Embryonic facial prominence (tissue), 1 donor: ENCODE measurements at regions not wholly inside any gene's neighbourhood (a gene's known extent, or its start where the extent isn't known, plus 50 kb on each side); places are given as distances from the start of the nearest gene placed in this dataset.

Experiments
- DNase-seq: peaks from one replicate; pipeline ENCODE4 v3.0.0-alpha.2; 2016; ENCODE audit errors: extremely low spot score

DNA sequence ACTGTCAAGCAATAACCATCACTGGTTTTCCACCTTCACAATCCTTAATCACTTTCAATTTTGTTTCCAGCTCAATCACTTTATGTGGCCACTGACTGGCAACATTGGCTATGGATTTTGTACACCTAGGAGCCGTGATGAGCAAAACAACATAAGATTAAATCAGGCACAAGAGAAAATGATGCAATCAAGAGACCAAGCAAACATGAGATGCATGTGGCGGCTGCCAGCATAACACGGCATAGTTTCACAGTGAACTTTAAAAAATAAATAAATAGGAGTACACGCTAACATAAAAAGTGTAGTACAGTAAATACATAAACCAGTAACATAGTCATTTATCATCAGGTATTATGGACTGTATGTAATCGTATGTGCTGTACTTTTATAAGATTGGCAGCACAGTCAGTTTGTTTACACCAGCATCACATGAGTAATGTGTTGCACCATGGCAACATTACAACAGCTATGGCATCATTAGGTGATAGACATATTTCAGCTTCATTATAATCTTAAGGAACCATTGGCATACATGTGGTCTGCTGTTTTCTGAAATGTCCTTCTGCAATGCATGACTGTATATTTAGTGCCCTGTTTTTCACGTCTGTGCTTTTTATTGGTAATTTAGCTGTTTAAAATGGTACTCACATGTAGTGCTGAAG is 83.3 kb upstream of the PRDM11 start:
- DNase-seq: no peak

DNA sequence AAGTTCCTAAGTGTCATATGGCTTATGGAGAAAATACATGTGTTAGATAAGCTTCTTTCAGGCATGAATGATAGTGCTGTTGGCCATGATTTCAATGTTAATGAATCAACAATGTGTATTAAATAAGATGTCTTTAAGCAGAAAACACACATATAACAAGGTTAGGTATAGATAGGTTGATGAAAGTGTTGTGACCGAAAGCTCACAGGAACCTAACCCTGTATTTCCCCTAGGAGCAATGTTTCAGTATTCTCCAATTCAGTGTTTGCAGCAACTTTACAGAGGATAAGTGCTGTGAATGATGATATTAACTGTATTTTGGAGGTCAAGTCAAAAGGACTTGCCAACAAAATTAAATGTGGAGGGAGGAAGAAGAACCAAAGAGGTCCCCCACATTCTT is 82.8 kb upstream of the PRDM11 start:
- no peak for DNase-seq

- no peak for DNase-seq
Measured at GRCh38 chr11:45067966-45068365, 78.5 kb upstream of the PRDM11 start.

DNA sequence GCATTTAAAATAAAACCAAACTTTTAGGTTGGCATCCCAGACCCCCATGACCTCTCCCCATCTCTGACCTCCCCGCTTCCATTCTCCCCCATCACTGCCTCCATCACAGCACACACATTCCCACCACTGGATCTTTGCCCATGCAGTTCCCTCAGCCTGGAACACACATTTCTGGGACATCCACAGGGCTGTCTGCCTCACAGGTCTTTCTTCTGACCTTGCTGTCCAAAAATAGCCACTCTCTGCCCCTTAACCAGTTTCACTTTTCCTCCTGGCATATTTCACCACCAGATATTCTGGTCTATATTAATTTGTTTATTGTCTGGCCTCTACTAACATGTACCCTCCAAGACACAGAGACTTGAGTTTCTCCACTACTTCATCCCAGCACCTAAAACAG is 75.2 kb upstream of the PRDM11 start:
- DNase-seq: no peak

DNA sequence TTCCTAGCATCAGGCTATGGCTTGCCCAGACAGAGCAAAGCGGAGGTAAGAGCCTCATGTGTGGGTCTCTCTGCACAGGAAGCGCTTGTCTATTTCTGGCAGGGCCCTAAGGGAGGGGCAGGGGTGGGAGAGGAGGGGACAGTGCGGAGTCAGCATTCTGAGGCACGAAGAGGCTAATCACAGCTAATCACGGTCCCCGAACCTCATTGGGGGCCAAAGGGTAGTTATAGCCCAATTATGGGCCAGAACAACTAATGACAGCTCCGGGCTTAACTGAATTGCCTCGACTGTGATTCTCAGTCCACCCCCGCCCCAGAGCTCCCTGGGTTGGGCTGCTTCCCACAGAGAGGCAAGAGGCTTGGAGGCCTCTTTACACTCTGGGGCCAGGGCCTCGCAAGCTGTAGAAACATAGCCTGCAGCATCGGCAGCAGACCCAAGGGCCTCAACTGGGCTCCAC is 72.7 kb upstream of the PRDM11 start:
- DNase-seq: no peak

DNA sequence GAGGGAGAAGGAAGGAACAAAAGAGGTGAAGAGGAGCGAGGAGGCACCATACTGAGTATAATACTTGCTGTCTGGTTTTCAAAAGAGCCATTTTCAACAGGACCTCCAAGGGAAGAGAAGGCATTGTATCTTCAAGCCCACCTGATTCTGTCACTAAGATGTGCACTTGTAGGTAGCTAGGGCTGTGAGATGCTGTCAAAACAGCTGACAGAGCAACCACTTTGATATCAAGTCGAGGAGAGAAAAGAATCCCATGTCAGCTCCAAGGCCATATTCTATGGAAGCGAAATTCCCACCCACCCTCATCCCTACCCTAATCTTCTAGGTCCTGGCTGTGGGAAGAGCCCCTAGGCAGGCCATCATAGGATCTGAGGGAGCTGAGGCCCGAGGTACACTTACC is 70.9 kb upstream of the PRDM11 start:
- DNase-seq: no peak

DNA sequence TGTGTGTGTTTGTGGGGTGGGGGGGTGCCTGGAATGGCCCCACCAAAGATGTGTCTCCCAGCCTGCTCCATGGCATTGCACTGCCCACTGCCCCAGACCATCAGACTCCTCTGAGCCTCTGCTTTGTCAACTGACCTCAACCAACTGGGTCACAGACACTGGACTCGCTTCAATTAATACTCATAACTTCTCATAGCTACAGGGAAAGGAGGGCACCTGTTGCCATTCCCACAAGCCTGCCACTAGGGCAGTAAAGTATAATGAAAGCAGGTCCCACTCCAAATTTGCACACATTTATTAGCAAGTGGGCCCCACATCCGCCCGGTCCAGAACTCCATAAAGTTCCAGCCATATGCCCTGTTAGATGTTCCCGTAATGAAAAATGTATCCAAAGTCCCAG is 70.5 kb upstream of the PRDM11 start:
- DNase-seq: no peak

GRCh38 chr11:45076761-45077160 is 69.7 kb upstream of the PRDM11 start:
- no peak for DNase-seq

DNA sequence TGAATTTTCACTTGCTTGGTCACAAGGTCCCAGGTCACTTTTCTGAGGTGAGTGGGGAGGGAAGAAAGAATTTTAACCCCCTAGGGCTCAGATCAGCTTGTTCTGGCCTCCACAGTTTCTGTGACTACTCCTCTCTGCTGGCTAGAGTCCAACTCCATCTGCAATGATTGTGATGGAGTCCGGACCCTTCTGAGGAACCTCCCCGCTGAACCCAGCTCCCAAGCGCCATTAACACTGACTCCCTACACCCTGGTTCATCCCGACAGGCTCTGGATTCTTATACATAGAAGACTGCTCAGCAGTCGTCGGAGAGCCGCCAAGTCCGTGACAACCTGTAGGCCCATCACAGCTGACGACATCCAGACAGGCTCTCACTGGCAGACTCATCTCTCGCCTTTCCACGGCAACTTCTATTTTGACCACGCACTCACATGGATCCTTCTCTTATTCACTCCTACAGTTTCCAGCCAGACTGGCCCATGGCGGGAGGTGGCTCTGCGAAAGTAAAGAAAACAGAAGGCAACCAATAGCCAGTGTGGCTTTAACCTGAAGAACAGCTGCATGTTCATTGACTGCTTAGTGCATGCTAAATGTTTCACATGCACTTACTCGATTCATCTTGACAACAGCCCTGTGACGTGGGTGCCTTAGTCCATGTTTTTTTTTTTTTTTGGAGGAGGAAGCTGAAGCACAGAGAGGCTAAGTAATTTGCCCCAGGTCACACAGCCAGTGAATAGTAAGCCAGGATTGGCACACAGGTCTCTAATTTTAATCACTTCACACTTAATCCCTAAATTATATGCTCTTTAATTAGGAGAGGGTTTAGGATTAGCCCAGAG is 68.0 kb upstream of the PRDM11 start:
- no peak for DNase-seq

- no peak for DNase-seq
Measured at GRCh38 chr11:45079075-45079444, 67.4 kb upstream of the PRDM11 start.

DNA sequence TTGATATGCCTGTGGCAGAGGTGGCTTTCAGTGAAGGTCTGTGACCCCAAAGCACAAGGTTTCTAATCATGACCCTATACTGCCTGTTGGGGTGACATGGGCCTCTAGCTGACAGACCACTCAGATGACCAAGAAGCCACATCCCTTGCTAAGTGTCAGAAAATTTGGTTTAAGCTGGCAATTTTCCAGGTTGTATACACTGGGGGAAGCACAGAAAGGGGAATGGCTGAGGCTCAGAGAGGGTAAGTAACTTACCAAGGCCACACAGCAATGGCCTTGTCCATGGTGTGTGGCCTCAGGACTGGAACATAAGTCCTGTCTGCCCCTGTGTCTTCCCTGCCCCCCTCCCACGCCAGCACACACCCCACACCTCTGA is 66.9 kb upstream of the PRDM11 start:
- DNase-seq: no peak

DNA sequence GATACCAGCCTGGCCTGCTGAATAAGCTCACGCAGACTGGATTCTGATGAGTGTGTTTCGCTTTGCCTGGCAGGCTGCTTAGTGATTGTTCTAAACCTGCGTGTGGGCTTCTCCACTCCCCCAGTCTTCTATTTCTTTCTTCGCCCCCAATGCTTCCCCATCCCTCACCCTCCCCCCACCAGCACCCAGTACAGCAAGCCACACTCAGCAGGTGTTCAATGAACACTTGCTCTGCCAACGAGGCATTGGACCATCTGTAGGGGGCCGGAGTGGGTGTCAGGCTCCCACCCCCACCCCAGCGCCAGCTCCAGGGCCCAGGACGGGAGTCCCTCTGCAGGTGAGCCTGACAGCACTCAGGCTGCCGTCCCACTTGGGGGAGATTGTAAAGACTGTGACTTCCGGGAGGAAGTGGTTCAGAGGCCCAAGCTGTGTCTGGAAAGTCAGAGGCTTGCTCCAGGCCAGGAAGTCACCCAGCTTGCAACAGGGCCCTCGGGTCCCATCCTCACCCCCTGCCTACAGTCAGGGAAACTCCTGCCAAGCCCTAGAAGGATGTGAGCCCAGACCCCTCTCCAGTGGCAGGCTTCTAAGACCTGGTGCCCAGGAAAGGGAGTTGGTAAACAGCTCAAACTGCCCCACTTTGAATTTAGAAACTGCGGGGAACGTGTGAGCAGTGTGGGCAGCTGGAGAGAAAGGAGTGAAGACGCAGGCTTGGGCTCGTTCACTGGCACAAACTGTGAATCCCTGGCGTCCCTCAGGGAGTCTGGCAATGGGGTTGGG is 66.3 kb upstream of the PRDM11 start:
- DNase-seq: no peak

DNA sequence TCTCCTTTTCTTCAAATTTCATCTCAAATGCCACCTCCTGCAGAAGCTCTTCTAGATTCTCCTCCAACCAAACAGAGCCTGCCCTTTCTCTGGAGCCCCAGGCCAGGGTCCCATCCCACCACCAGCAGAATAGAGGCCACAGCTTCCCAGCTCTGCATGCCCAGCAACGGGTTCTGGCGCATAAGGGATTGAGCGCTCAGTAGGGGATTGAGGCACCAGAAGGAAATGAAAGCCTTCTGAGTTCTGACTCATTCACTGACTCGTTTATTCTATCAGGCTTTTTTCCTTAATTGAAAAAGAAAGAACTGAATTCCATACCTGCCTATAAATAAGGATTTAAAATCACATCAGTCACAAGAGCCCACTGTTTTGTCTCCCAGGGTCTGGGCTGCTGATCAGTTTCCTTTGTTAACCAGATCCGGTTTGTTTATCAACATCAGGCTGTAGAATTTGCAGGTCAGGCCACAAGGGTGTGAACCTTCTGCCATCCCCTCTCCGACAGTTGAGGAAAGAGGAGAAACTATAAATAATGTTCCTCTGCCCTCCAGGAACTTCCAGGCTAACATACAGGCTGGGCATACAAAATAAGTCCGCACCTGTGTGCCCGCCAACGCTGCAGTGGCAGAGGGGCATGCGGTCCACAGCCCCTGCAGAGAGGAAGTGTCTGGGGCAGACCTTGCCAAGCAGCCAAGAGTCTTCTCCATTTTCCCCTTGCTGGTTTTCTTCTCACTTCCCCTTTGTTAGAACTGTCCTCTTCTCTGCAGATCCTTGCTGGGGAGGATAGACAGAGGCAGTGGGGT is 63.5 kb upstream of the PRDM11 start:
- DNase-seq: no peak

- DNase-seq: no peak
Measured at GRCh38 chr11:45083544-45084087, 62.8 kb upstream of the PRDM11 start.

DNA sequence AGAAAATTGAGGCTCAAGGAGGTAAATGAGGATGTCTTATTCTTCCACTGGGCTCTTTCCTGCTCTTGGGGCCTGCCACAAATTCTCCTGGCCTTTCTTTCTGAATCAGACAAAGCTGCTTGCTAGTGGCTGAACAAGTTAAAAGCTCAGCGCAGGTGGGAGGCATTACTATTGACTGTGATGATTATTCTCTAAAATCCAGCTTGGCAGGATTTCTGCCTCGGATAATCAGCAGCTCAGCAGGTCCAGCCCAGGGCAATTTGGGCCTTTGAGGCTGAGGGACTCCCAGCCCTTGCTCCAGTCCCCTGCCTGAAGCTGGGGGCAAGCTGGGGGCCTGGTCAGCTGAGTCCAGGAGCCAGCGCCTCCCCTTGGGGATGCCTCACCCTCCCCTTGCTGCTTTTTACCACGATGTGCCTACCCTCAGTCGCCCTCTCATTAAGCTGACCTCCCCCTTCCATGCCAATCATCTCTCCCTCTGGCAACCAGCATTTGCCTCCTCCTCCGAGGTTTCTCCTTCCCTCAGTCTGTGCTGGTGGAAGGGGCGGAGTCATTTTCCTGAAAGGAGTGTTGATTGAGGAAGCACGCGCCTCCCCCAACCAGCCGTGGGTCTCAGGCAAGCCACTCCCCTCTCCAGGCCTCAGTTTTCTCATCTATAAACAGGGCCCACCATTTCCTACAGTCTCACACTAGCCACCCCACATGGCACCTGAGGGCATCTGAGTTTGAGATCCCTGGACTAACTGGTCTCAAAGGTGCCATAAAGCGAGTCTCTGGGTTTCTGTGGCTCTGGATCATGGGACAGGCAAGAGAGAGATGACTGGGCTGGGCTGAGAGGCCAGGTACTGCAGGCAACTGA is 60.6 kb upstream of the PRDM11 start:
- no peak for DNase-seq

- DNase-seq: no peak
Measured at GRCh38 chr11:45086526-45086925, 59.9 kb upstream of the PRDM11 start.

DNA sequence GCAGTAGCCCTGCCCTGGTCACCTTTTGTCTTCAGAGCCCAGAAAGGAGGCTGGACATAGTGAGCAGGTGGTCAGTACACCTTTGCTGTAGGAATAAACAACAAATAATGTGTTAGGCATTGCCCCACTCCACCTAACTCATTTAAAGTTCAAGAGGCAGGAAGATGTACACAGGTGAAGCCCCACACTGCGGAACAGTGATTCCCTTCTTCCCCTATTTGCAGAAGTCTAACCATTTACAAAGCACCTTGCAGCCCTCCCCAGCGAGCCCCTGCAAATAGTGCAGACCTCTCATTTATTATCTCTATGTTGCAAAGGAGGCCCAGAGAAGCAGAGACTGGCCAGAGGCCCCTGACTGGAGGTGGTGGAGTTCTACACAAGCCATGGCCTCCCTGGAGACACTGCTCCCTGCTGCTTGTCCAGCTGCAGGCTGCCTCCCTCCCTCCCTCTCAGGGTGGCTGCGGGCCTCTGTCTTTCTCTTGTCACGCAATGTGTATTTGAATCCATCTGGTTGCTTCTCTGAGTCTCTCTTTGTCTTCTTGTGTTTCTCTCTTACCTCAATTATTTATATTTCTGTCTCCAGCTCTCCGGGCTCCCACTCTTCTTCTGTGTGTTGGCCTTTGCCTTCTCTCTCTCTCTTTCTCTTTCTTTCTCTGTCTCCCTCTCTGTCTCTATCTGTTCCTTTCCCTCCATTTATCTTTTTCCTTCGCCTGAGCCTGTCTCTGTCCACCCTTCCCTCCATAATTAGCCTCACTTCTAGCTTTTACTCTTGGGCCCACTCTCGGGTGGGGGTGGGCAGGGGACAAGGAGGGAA is 59.1 kb upstream of the PRDM11 start:
- no peak for DNase-seq

DNA sequence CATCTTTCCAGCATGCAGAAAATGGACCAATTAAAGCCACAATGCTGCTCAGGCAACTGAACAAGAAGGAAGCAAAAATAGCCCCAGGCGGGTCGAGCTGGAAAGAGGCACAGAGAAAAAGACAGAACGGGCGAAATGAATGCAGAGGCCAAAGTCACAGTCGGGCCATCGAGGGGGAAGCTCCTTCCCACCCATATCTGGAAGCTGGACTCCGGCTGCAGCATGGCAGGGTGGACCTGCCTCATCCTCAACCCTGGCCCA is 58.6 kb upstream of the PRDM11 start:
- no peak for DNase-seq

GRCh38 chr11:45089251-45089650 is 57.2 kb upstream of the PRDM11 start:
- no peak for DNase-seq
